GM23338 (cell line): ENCODE measurements at regions not wholly inside any gene's neighbourhood (a gene's known extent, or its start where the extent isn't known, plus 50 kb on each side); places are given as distances from the start of the nearest gene placed in this dataset.

Experiments used
- EZH2phosphoT487 ChIP-seq: fragments of 200-600 bp; sonication (generic); IDR thresholded peaks from one replicate; pipeline ENCODE4 v1.8.1; 2018; ENCODE audit warnings: antibody characterized with exemption; ENCODE audit not compliant: unreplicated experiment
- REST ChIP-seq: IDR thresholded peaks from one replicate; pipeline ENCODE4 v1.6.1; 2018; ENCODE audit warnings: antibody characterized with exemption; ENCODE audit not compliant: unreplicated experiment
- ZNF462 ChIP-seq: fragments of 250-450 bp; sonication (Bioruptor Pico); IDR thresholded peaks from 2 replicates; pipeline ENCODE4 v1.5.0; 2020; ENCODE audit warnings: mild to moderate bottlenecking, moderate library complexity

- TF ChIP-seq ZNF462 (CRISPR knock-in tag) (no peak), REST (no peak), EZH2phosphoT487 (no peak)
Measured at GRCh38 chr2:74053959-74054715, 69.4 kb downstream of the TET3 start (continued).
